Stomach (tissue), 4 donors: ENCODE measurements at regions not wholly inside any gene's neighbourhood (a gene's known extent, or its start where the extent isn't known, plus 50 kb on each side); places are given as distances from the start of the nearest gene placed in this dataset.

Experiments
- CTCF ChIP-seq, 7 experiments: fragments of 450-650 bp in 4 of 7; fragments of 200-600 bp in 3 of 7; sonication (generic) in 3 of 7; IDR thresholded peaks; one replicate each; pipeline ENCODE4 v1.5.1; 2016 to 2019; ENCODE audit warnings: antibody characterized with exemption in 7 of 7, control low read depth in 2 of 7, mild to moderate bottlenecking in 1 of 7
- POLR2A ChIP-seq, 4 donors: fragments of 450-650 bp; IDR thresholded peaks; one replicate each; pipeline ENCODE4 v1.6.1; 2016; ENCODE audit warnings: antibody characterized with exemption in 4 of 4, control low read depth in 2 of 4, mild to moderate bottlenecking in 1 of 4, moderate library complexity in 1 of 4

DNA sequence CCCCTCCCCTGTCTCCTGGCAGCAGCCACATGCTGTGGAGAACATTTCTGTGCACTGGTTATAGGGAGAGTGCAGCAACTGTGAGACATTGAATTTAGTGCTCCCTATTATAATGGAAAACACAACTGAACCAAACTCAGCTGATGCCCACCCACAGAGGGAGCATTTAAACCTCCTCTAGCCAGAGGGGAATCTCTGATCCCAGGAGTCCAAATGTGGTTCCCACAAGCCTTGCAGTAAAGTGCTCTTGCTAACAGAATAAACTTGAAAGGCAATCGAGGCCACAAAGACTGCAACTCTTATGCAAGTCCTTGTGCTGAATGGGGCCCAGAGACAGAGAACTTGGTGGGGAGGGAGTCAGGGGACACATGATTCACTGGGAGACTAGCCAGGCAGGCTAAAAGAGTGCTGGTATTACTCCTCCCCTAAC, 638.8 kb upstream of the VRK2 start:
- TF ChIP-seq CTCF (IDR thresholded peaks at IDR 0.05) = no peak
- no peak for TF ChIP-seq POLR2A (IDR thresholded peaks at IDR 0.05)
